ENCODE measurements at regions not wholly inside any gene's neighbourhood (a gene's known extent, or its start where the extent isn't known, plus 50 kb on each side); places are given as distances from the start of the nearest gene placed in this dataset.

DNA sequence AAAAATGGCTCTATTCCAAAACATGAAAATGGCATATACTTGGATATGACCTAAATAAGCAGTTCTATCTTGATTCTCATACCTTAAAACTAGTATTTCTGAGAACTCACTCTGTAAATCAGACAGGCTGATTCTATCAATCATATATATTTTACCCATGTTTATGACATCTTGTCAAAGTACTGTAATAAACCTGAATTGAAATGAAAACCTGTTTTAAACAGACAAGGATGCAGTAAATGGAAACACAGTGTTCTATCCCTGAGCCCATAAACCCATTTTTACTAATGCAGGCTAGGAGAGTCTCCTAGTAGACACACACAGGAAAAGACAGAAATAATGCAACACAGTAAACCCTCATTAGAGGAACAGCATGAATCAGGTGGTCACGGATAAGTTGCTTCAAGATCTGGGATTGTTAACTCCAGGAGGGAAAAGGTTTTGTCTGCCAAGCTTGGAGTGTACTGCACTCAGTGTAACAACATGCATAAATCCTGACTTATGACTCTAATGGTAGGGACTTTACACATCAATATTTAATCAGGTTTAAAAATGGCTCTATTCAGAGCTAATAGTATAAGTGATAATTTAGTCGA, 93.6 kb upstream of the CPNE8 start:
- no peak overlapping the region for H2BK120ac ChIP-seq (ENCODE audit: low read depth, low read length)
- no peak overlapping the region for H3K4me2 ChIP-seq (ENCODE audit: insufficient read depth, low read length, poor library complexity, severe bottlenecking)
- DNase-seq (ENCODE audit: low spot score): no peak
- H2BK5ac ChIP-seq (ENCODE audit: low read length): no peak overlapping the region
- no peaks in the 10 kb centered on the region for H3K27me3 ChIP-seq (ENCODE audit: control insufficient read depth in 3 of 3, insufficient read depth in 3 of 3, low read depth in 1 of 3, low read length in 3 of 3)
- H3K23ac ChIP-seq (ENCODE audit: low read depth, low read length, poor library complexity): no peak overlapping the region
- H3K27ac ChIP-seq (replicated peaks; ENCODE audit: low read length): no peak overlapping the region
- H2BK15ac ChIP-seq (ENCODE audit: low read length): no peak overlapping the region
- H3K36me3 ChIP-seq (replicated peaks in 1 of 2; ENCODE audit: control insufficient read depth in 2 of 2, insufficient read depth in 2 of 2, low read length in 2 of 2): no peaks in the 10 kb centered on the region
- no peaks in the 10 kb centered on the region for H3K4me1 ChIP-seq (ENCODE audit: control insufficient read depth in 2 of 2, insufficient read depth in 1 of 2, low read depth in 1 of 2, low read length in 2 of 2)
- no peak overlapping the region for H3K18ac ChIP-seq (ENCODE audit: low read length)
- H3K9ac ChIP-seq (ENCODE audit: low read depth, low read length, poor library complexity): no peak overlapping the region
- H3K9me3 ChIP-seq (replicated peaks in 1 of 2; ENCODE audit: control insufficient read depth in 2 of 2, insufficient read depth in 1 of 2, low read depth in 1 of 2, low read length in 2 of 2): no peaks in the 10 kb centered on the region
- no peak overlapping the region for H3K4ac ChIP-seq (ENCODE audit: low read length)
- H3K79me1 ChIP-seq (ENCODE audit: low read depth, low read length): no peaks in the 10 kb centered on the region
- H4K91ac ChIP-seq (ENCODE audit: low read depth, low read length, poor library complexity): no peak overlapping the region
- no peak overlapping the region for H2AFZ ChIP-seq (ENCODE audit: low read length)
- H4K8ac ChIP-seq (ENCODE audit: low read depth, low read length): no peak overlapping the region
- H2AK5ac ChIP-seq (ENCODE audit: low read depth, low read length): no peak overlapping the region
- H3K4me3 ChIP-seq (ENCODE audit: low read length in 2 of 2): no peak overlapping the region
- H3K14ac ChIP-seq (ENCODE audit: low read length): no peak overlapping the region
- no CpG with 5 or more reads among the region's 2 CpGs for WGBS, 2 donors (ENCODE audit: extremely low coverage in 2 of 2, insufficient read length in 2 of 2, insufficient replicate concordance in 1 of 2)
- no peak overlapping the region for H2BK12ac ChIP-seq (ENCODE audit: low read length)

GRCh38 chr12:38995249-38995648, 89.9 kb upstream of the CPNE8 start:
- no CpG with 5 or more reads among the region's 3 CpGs for WGBS, 2 donors (ENCODE audit: extremely low coverage in 2 of 2, insufficient read length in 2 of 2, insufficient replicate concordance in 1 of 2)
- Histone ChIP-seq H4K8ac (ENCODE audit: low read depth, low read length) (no peak overlapping the region), H2BK12ac (ENCODE audit: low read length) (no peak overlapping the region), H2BK5ac (ENCODE audit: low read length) (no peak overlapping the region), H2AFZ (ENCODE audit: low read length) (no peak overlapping the region), H3K36me3 (replicated peaks in 1 of 2; ENCODE audit: control insufficient read depth in 2 of 2, insufficient read depth in 2 of 2, low read length in 2 of 2) (no peaks in the 10 kb centered on the region), H2BK120ac (ENCODE audit: low read depth, low read length) (no peak overlapping the region), H4K91ac (ENCODE audit: low read depth, low read length, poor library complexity) (no peak overlapping the region), H3K4me1 (ENCODE audit: control insufficient read depth in 2 of 2, insufficient read depth in 1 of 2, low read depth in 1 of 2, low read length in 2 of 2) (no peaks in the 10 kb centered on the region), H3K4me2 (ENCODE audit: insufficient read depth, low read length, poor library complexity, severe bottlenecking) (no peak overlapping the region), H3K27me3 (ENCODE audit: control insufficient read depth in 3 of 3, insufficient read depth in 3 of 3, low read depth in 1 of 3, low read length in 3 of 3) (no peaks in the 10 kb centered on the region), H3K9ac (ENCODE audit: low read depth, low read length, poor library complexity) (no peak overlapping the region), H3K27ac (replicated peaks; ENCODE audit: low read length) (no peak overlapping the region), H3K9me3 (replicated peaks in 1 of 2; ENCODE audit: control insufficient read depth in 2 of 2, insufficient read depth in 1 of 2, low read depth in 1 of 2, low read length in 2 of 2) (no peaks in the 10 kb centered on the region), H3K4me3 (ENCODE audit: low read length in 2 of 2) (no peak overlapping the region), H3K14ac (ENCODE audit: low read length) (no peak overlapping the region), H2BK15ac (ENCODE audit: low read length) (no peak overlapping the region), H2AK5ac (ENCODE audit: low read depth, low read length) (no peak overlapping the region), H3K18ac (ENCODE audit: low read length) (no peak overlapping the region), H3K79me1 (ENCODE audit: low read depth, low read length) (no peaks in the 10 kb centered on the region), H3K4ac (ENCODE audit: low read length) (no peak overlapping the region), H3K23ac (ENCODE audit: low read depth, low read length, poor library complexity) (no peak overlapping the region)
- DNase-seq (ENCODE audit: low spot score): no peak

GRCh38 chr12:38985961-38986360, 80.6 kb upstream of the CPNE8 start:
- Histone ChIP-seq H3K4me3 (ENCODE audit: low read length in 2 of 2) (no peak overlapping the region), H2BK15ac (ENCODE audit: low read length) (no peak overlapping the region), H3K4ac (ENCODE audit: low read length) (no peak overlapping the region), H2AFZ (ENCODE audit: low read length) (no peak overlapping the region), H3K18ac (ENCODE audit: low read length) (no peak overlapping the region), H2BK5ac (ENCODE audit: low read length) (no peak overlapping the region), H3K4me2 (ENCODE audit: insufficient read depth, low read length, poor library complexity, severe bottlenecking) (no peak overlapping the region), H3K23ac (ENCODE audit: low read depth, low read length, poor library complexity) (no peak overlapping the region), H3K79me1 (ENCODE audit: low read depth, low read length) (no peaks in the 10 kb centered on the region), H3K9me3 (replicated peaks in 1 of 2; ENCODE audit: control insufficient read depth in 2 of 2, insufficient read depth in 1 of 2, low read depth in 1 of 2, low read length in 2 of 2) (no peaks in the 10 kb centered on the region), H3K4me1 (ENCODE audit: control insufficient read depth in 2 of 2, insufficient read depth in 1 of 2, low read depth in 1 of 2, low read length in 2 of 2) (no peaks in the 10 kb centered on the region), H2BK120ac (ENCODE audit: low read depth, low read length) (no peak overlapping the region), H3K27ac (replicated peaks; ENCODE audit: low read length) (no peak overlapping the region), H3K9ac (ENCODE audit: low read depth, low read length, poor library complexity) (no peak overlapping the region), H3K27me3 (ENCODE audit: control insufficient read depth in 3 of 3, insufficient read depth in 3 of 3, low read depth in 1 of 3, low read length in 3 of 3) (no peaks in the 10 kb centered on the region), H4K8ac (ENCODE audit: low read depth, low read length) (no peak overlapping the region), H4K91ac (ENCODE audit: low read depth, low read length, poor library complexity) (no peak overlapping the region), H2BK12ac (ENCODE audit: low read length) (no peak overlapping the region), H3K14ac (ENCODE audit: low read length) (no peak overlapping the region), H3K36me3 (replicated peaks in 1 of 2; ENCODE audit: control insufficient read depth in 2 of 2, insufficient read depth in 2 of 2, low read length in 2 of 2) (no peaks in the 10 kb centered on the region), H2AK5ac (ENCODE audit: low read depth, low read length) (no peak overlapping the region)
- no CpG with 5 or more reads among the region's 1 CpG for WGBS, 2 donors (ENCODE audit: extremely low coverage in 2 of 2, insufficient read length in 2 of 2, insufficient replicate concordance in 1 of 2)
- no peak for DNase-seq (ENCODE audit: low spot score)

GRCh38 chr12:38984388-38984787, 79.0 kb upstream of the CPNE8 start:
- Histone ChIP-seq H3K79me1 (ENCODE audit: low read depth, low read length) (no peaks in the 10 kb centered on the region), H3K36me3 (replicated peaks in 1 of 2; ENCODE audit: control insufficient read depth in 2 of 2, insufficient read depth in 2 of 2, low read length in 2 of 2) (no peaks in the 10 kb centered on the region), H2AK5ac (ENCODE audit: low read depth, low read length) (no peak overlapping the region), H3K14ac (ENCODE audit: low read length) (no peak overlapping the region), H3K9me3 (replicated peaks in 1 of 2; ENCODE audit: control insufficient read depth in 2 of 2, insufficient read depth in 1 of 2, low read depth in 1 of 2, low read length in 2 of 2) (no peaks in the 10 kb centered on the region), H2BK5ac (ENCODE audit: low read length) (no peak overlapping the region), H4K8ac (ENCODE audit: low read depth, low read length) (no peak overlapping the region), H2BK15ac (ENCODE audit: low read length) (no peak overlapping the region), H2BK120ac (ENCODE audit: low read depth, low read length) (no peak overlapping the region), H3K4me3 (ENCODE audit: low read length in 2 of 2) (no peak overlapping the region), H3K18ac (ENCODE audit: low read length) (no peak overlapping the region), H3K27me3 (ENCODE audit: control insufficient read depth in 3 of 3, insufficient read depth in 3 of 3, low read depth in 1 of 3, low read length in 3 of 3) (no peaks in the 10 kb centered on the region), H3K4ac (ENCODE audit: low read length) (no peak overlapping the region), H3K27ac (replicated peaks; ENCODE audit: low read length) (no peak overlapping the region), H4K91ac (ENCODE audit: low read depth, low read length, poor library complexity) (no peak overlapping the region), H3K4me2 (ENCODE audit: insufficient read depth, low read length, poor library complexity, severe bottlenecking) (no peak overlapping the region), H3K23ac (ENCODE audit: low read depth, low read length, poor library complexity) (no peak overlapping the region), H3K9ac (ENCODE audit: low read depth, low read length, poor library complexity) (no peak overlapping the region), H2AFZ (ENCODE audit: low read length) (no peak overlapping the region), H3K4me1 (ENCODE audit: control insufficient read depth in 2 of 2, insufficient read depth in 1 of 2, low read depth in 1 of 2, low read length in 2 of 2) (no peaks in the 10 kb centered on the region), H2BK12ac (ENCODE audit: low read length) (no peak overlapping the region)
- WGBS, 2 donors (ENCODE audit: extremely low coverage in 2 of 2, insufficient read length in 2 of 2, insufficient replicate concordance in 1 of 2): no CpG with 5 or more reads among the region's 1 CpG
- DNase-seq (ENCODE audit: low spot score): no peak

All from neuronal stem cell (in vitro differentiated cells).